ENCODE measurements at regions not wholly inside any gene's neighbourhood (a gene's known extent, or its start where the extent isn't known, plus 50 kb on each side); places are given as distances from the start of the nearest gene placed in this dataset.

GRCh38 chr5:26339576-26339975 lies 698.8 kb downstream of the CDH9 start:
- TF ChIP-seq CTCF (IDR thresholded peaks at IDR 0.05) (no peak), POLR2A (IDR thresholded peaks at IDR 0.05) (no peak), POLR2AphosphoS5 (IDR thresholded peaks at IDR 0.05) (no peak)
